ENCODE measurements at regions not wholly inside any gene's neighbourhood (a gene's known extent, or its start where the extent isn't known, plus 50 kb on each side); places are given as distances from the start of the nearest gene placed in this dataset.

DNA sequence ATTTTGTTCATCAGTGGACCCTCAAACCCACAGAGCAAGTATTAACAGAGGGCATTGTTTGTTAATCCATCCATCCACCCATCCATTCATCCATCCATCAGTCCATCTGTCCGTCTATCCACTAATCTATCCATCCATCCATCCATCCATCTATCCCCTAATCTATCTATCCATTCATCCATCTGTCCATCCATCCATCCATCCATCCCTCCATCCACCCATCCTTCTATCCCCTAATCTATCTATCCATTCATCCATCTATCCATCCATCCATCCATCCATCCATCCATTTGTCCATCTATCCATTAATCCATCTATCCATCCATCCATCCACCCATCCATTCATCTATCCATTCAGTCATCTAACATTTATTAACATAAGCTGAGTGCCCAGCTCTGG is 307.3 kb downstream of the MIAT start:
- H3K4me3 ChIP-seq (ENCODE audit: control insufficient read depth in 2 of 3, extremely low read depth in 1 of 3, insufficient read depth in 2 of 3, low read depth in 1 of 3, low read length in 3 of 3), result no peak overlapping the region

DNA sequence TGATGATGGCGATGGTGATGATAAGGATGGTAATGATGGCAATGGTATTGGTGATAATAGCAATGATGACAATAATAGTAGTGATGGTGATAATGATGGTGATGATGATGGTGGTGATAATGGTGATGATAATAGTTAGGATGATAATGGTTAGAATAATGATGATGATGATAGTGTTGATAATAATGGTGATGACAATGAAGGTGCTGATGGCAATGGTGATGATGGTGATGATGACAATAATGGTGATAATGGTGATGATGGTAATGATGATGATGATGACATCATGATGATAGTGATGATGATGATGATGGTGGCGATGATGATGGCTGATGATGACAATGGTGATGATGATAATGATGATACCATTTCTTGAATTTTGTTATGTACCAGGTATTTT is 309.9 kb downstream of the MIAT start:
- H3K4me2 ChIP-seq (ENCODE audit: control insufficient read depth, extremely low read depth, insufficient read depth, low read depth, low read length), result no peak overlapping the region
- no peaks in the 10 kb centered on the region for H3K36me3 ChIP-seq (ENCODE audit: control insufficient read depth in 2 of 2, extremely low read depth in 1 of 2, insufficient read depth in 2 of 2, low read length in 2 of 2)
- FAIRE-seq, result no peak
- H3K9me3 ChIP-seq (ENCODE audit: control insufficient read depth, low read depth, low read length), result no peaks in the 10 kb centered on the region
- no peaks in the 10 kb centered on the region for H3K79me2 ChIP-seq (ENCODE audit: control insufficient read depth, insufficient read depth, low read length)
- no peak for DNase-seq (ENCODE audit: low read depth, low spot score)
- peaks cover 4% of the 10 kb centered on the region for H3K27me3 ChIP-seq (ENCODE audit: control insufficient read depth, extremely low read depth, insufficient read depth, low read length)
- H3K9ac ChIP-seq (ENCODE audit: control insufficient read depth, extremely low read depth, insufficient read depth, low read length), result no peak overlapping the region
- TF ChIP-seq, protein P1, sequence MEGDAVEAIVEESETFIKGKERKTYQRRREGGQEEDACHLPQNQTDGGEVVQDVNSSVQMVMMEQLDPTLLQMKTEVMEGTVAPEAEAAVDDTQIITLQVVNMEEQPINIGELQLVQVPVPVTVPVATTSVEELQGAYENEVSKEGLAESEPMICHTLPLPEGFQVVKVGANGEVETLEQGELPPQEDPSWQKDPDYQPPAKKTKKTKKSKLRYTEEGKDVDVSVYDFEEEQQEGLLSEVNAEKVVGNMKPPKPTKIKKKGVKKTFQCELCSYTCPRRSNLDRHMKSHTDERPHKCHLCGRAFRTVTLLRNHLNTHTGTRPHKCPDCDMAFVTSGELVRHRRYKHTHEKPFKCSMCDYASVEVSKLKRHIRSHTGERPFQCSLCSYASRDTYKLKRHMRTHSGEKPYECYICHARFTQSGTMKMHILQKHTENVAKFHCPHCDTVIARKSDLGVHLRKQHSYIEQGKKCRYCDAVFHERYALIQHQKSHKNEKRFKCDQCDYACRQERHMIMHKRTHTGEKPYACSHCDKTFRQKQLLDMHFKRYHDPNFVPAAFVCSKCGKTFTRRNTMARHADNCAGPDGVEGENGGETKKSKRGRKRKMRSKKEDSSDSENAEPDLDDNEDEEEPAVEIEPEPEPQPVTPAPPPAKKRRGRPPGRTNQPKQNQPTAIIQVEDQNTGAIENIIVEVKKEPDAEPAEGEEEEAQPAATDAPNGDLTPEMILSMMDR (optimal IDR thresholded peaks at IDR 0.05 in 1 of 3, IDR thresholded peaks at IDR 0.05 in 1 of 3, conservative IDR thresholded peaks at IDR 0.05 in 1 of 3; ENCODE audit: extremely low read depth in 1 of 3, insufficient read depth in 2 of 3, low read length in 3 of 3), result no peak
- no peak for TF ChIP-seq EZH2 (IDR thresholded peaks at IDR 0.05; ENCODE audit: low read length)
- H3K4me3 ChIP-seq (ENCODE audit: control insufficient read depth in 2 of 3, extremely low read depth in 1 of 3, insufficient read depth in 2 of 3, low read depth in 1 of 3, low read length in 3 of 3), result no peak overlapping the region
- H3K9me1 ChIP-seq (ENCODE audit: control insufficient read depth, extremely low read depth, insufficient read depth, low read length), result no peaks in the 10 kb centered on the region
- no peak overlapping the region for H3K27ac ChIP-seq (ENCODE audit: control insufficient read depth, insufficient read depth, low read length)
- dilution Hi-C loops (cut with MboI; ENCODE audit: extremely low pct_ligation_motif_present, low sequenced_read_pairs), result no loop called here
- H3K4me1 ChIP-seq (ENCODE audit: control insufficient read depth, extremely low read depth, insufficient read depth, low read length), result no peaks in the 10 kb centered on the region
- no peaks in the 10 kb centered on the region for H4K20me1 ChIP-seq (ENCODE audit: control insufficient read depth, extremely low read depth, insufficient read depth, low read length)
- no peak overlapping the region for H2AFZ ChIP-seq (ENCODE audit: control insufficient read depth, low read length)

More for the DNA sequence above, 307.3 kb downstream of the MIAT start:
- Histone ChIP-seq H3K27ac (ENCODE audit: control insufficient read depth, insufficient read depth, low read length) (no peak overlapping the region), H3K27me3 (ENCODE audit: control insufficient read depth, extremely low read depth, insufficient read depth, low read length) (peaks cover 4% of the 10 kb centered on the region), H2AFZ (ENCODE audit: control insufficient read depth, low read length) (no peak overlapping the region), H3K4me2 (ENCODE audit: control insufficient read depth, extremely low read depth, insufficient read depth, low read depth, low read length) (no peak overlapping the region), H3K36me3 (ENCODE audit: control insufficient read depth in 2 of 2, extremely low read depth in 1 of 2, insufficient read depth in 2 of 2, low read length in 2 of 2) (no peaks in the 10 kb centered on the region), H4K20me1 (ENCODE audit: control insufficient read depth, extremely low read depth, insufficient read depth, low read length) (no peaks in the 10 kb centered on the region), H3K9ac (ENCODE audit: control insufficient read depth, extremely low read depth, insufficient read depth, low read length) (no peak overlapping the region), H3K4me1 (ENCODE audit: control insufficient read depth, extremely low read depth, insufficient read depth, low read length) (no peaks in the 10 kb centered on the region), H3K9me1 (ENCODE audit: control insufficient read depth, extremely low read depth, insufficient read depth, low read length) (no peaks in the 10 kb centered on the region), H3K79me2 (ENCODE audit: control insufficient read depth, insufficient read depth, low read length) (no peaks in the 10 kb centered on the region), H3K9me3 (ENCODE audit: control insufficient read depth, low read depth, low read length) (no peaks in the 10 kb centered on the region)
- no peak for DNase-seq (ENCODE audit: low read depth, low spot score)
- dilution Hi-C loops (cut with MboI; ENCODE audit: extremely low pct_ligation_motif_present, low sequenced_read_pairs), result no loop called here
- no peak for FAIRE-seq
- no peak for TF ChIP-seq EZH2 (IDR thresholded peaks at IDR 0.05; ENCODE audit: low read length)
- TF ChIP-seq, protein P1 (optimal IDR thresholded peaks at IDR 0.05 in 1 of 3, IDR thresholded peaks at IDR 0.05 in 1 of 3, conservative IDR thresholded peaks at IDR 0.05 in 1 of 3; ENCODE audit: extremely low read depth in 1 of 3, insufficient read depth in 2 of 3, low read length in 3 of 3), result no peak

All from keratinocyte (primary cell).